Spinal cord (tissue), 9 donors: ENCODE measurements at regions not wholly inside any gene's neighbourhood (a gene's known extent, or its start where the extent isn't known, plus 50 kb on each side); places are given as distances from the start of the nearest gene placed in this dataset.
A peak's percentile ranks its signal among the peaks of the same experiment; 100 is the strongest.

ENCODE experiments used
- DNase-seq, 6 donors: peaks; one replicate each; pipeline versions ENCODE4 v3.0.0 to v3.0.0-alpha.2; 2013 to 2015; ENCODE audit warnings: low spot score in 6 of 6, low read depth in 4 of 6
- H3K27ac ChIP-seq: one replicate; pipeline ENCODE4 v1.5.1; 2013; ENCODE audit warnings: low read depth, low read length, control low read depth
- H3K27me3 ChIP-seq: one replicate; pipeline ENCODE4 v1.6.1; 2013; ENCODE audit warnings: low read length; ENCODE audit not compliant: control insufficient read depth, insufficient read depth
- H3K36me3 ChIP-seq: one replicate; pipeline ENCODE4 v1.6.1; 2013; ENCODE audit warnings: low read length; ENCODE audit not compliant: control insufficient read depth, insufficient read depth
- H3K4me1 ChIP-seq: one replicate; pipeline ENCODE4 v1.6.1; 2013; ENCODE audit warnings: low read length; ENCODE audit not compliant: control insufficient read depth, insufficient read depth
- H3K4me3 ChIP-seq: one replicate; pipeline ENCODE4 v1.5.1; 2013; ENCODE audit warnings: low read depth, low read length, control low read depth
- H3K9me3 ChIP-seq: one replicate; pipeline ENCODE4 v1.6.1; 2013; ENCODE audit warnings: low read length; ENCODE audit not compliant: control insufficient read depth, insufficient read depth
- WGBS: methylation state at CpG from one replicate; pipeline ENCODE4 v1.1.5; 2013; ENCODE audit warnings: missing lambda C conversion rate; ENCODE audit not compliant: insufficient coverage; 5-methylcytosine and 5-hydroxymethylcytosine counted together
- donor health status: healthy.

- 38% methylated on average over 2 of the region's 3 CpGs for WGBS
- Histone ChIP-seq H3K27ac (no peak overlapping the region), H3K4me3 (no peak overlapping the region), H3K4me1 (no peaks in the 10 kb centered on the region), H3K36me3 (no peaks in the 10 kb centered on the region), H3K27me3 (no peaks in the 10 kb centered on the region), H3K9me3 (no peaks in the 10 kb centered on the region)
- DNase-seq, result no peak
These were observed 263.5 kb upstream of the CCDC179 start for GRCh38 chr11:23123753-23124152.

GRCh38 chr11:23124249-23124648 lies 264.0 kb upstream of the CCDC179 start:
- Histone ChIP-seq H3K4me1 (no peaks in the 10 kb centered on the region), H3K4me3 (no peak overlapping the region), H3K36me3 (no peaks in the 10 kb centered on the region), H3K27me3 (no peaks in the 10 kb centered on the region), H3K9me3 (no peaks in the 10 kb centered on the region), H3K27ac (no peak overlapping the region)
- DNase-seq, result no peak

- H3K9me3 ChIP-seq, result no peaks in the 10 kb centered on the region
- H3K27ac ChIP-seq, result no peak overlapping the region
- 40% methylated on average over 1 of the region's 1 CpG for WGBS
- no peak for DNase-seq
- H3K27me3 ChIP-seq, result no peaks in the 10 kb centered on the region
- H3K36me3 ChIP-seq, result no peaks in the 10 kb centered on the region
- H3K4me3 ChIP-seq, result no peak overlapping the region
- no peaks in the 10 kb centered on the region for H3K4me1 ChIP-seq
These were observed 264.7 kb upstream of the CCDC179 start for GRCh38 chr11:23124996-23125395.

GRCh38 chr11:23127706-23128105 lies 267.4 kb upstream of the CCDC179 start:
- Histone ChIP-seq H3K27ac (no peak overlapping the region), H3K27me3 (no peaks in the 10 kb centered on the region)
- no CpG with 5 or more reads among the region's 2 CpGs for WGBS

GRCh38 chr11:23134627-23135026 lies 274.4 kb upstream of the CCDC179 start:
- WGBS, result 96% methylated on average over 3 of the region's 3 CpGs
- no peak overlapping the region for H3K4me3 ChIP-seq
- no peak for DNase-seq
- H3K9me3 ChIP-seq, result peaks cover 5% of the 10 kb centered on the region
- no peaks in the 10 kb centered on the region for H3K27me3 ChIP-seq
- H3K4me1 ChIP-seq, result no peaks in the 10 kb centered on the region
- no peaks in the 10 kb centered on the region for H3K36me3 ChIP-seq
- no peak overlapping the region for H3K27ac ChIP-seq

More at GRCh38 chr11:23127706-23128105, 267.4 kb upstream of the CCDC179 start:
- Histone ChIP-seq H3K4me1 (no peaks in the 10 kb centered on the region), H3K36me3 (no peaks in the 10 kb centered on the region), H3K9me3 (peaks cover 3% of the 10 kb centered on the region), H3K4me3 (no peak overlapping the region)
- no peak for DNase-seq

- Histone ChIP-seq H3K9me3 (no peaks in the 10 kb centered on the region), H3K27ac (no peak overlapping the region), H3K36me3 (no peaks in the 10 kb centered on the region), H3K4me1 (no peaks in the 10 kb centered on the region), H3K27me3 (no peaks in the 10 kb centered on the region), H3K4me3 (no peak overlapping the region)
- WGBS, result no CpG with 5 or more reads among the region's 1 CpG
- DNase-seq, result peak in 2 of 6 donors; percentile 53 to 58
These were observed 278.5 kb upstream of the CCDC179 start for GRCh38 chr11:23138761-23139160.

- DNase-seq, result no peak
- Histone ChIP-seq H3K4me3 (no peak overlapping the region), H3K4me1 (no peaks in the 10 kb centered on the region), H3K36me3 (no peaks in the 10 kb centered on the region), H3K27me3 (no peaks in the 10 kb centered on the region), H3K9me3 (no peaks in the 10 kb centered on the region), H3K27ac (no peak overlapping the region)
- WGBS, result no CpG with 5 or more reads among the region's 2 CpGs
These were observed 282.7 kb upstream of the CCDC179 start for GRCh38 chr11:23143022-23143421.

- Histone ChIP-seq H3K27ac (no peak overlapping the region), H3K4me3 (no peak overlapping the region), H3K36me3 (no peaks in the 10 kb centered on the region), H3K27me3 (no peaks in the 10 kb centered on the region), H3K4me1 (no peaks in the 10 kb centered on the region), H3K9me3 (no peaks in the 10 kb centered on the region)
- no peak for DNase-seq
- no CpG with 5 or more reads among the region's 2 CpGs for WGBS
These were observed 291.5 kb upstream of the CCDC179 start for GRCh38 chr11:23151819-23152218.

- Histone ChIP-seq H3K4me3 (no peak overlapping the region), H3K27me3 (no peaks in the 10 kb centered on the region), H3K36me3 (no peaks in the 10 kb centered on the region), H3K9me3 (no peaks in the 10 kb centered on the region), H3K27ac (no peak overlapping the region), H3K4me1 (no peaks in the 10 kb centered on the region)
- DNase-seq, result no peak
- no CpG with 5 or more reads among the region's 1 CpG for WGBS
These were observed 295.2 kb upstream of the CCDC179 start for GRCh38 chr11:23155503-23155902.

GRCh38 chr11:23164022-23164421 lies 303.7 kb upstream of the CCDC179 start:
- no peak for DNase-seq
- H3K4me3 ChIP-seq, result no peak overlapping the region

More at GRCh38 chr11:23164022-23164421, 303.7 kb upstream of the CCDC179 start:
- Histone ChIP-seq H3K27ac (no peak overlapping the region), H3K9me3 (no peaks in the 10 kb centered on the region), H3K36me3 (no peaks in the 10 kb centered on the region), H3K27me3 (no peaks in the 10 kb centered on the region), H3K4me1 (no peaks in the 10 kb centered on the region)
- no CpG with 5 or more reads among the region's 1 CpG for WGBS
